GM23338 (cell line): ENCODE measurements at regions not wholly inside any gene's neighbourhood (a gene's known extent, or its start where the extent isn't known, plus 50 kb on each side); places are given as distances from the start of the nearest gene placed in this dataset.

Experiments
- ATAC-seq: fragments of 200-7000 bp; cut with Tn5 transposase; 3 replicates; pipeline ENCODE4 v1.9.1; 2020
- DNase-seq: peaks from one replicate; pipeline ENCODE4 v3.0.0-alpha.2; 2015; ENCODE audit warnings: low spot score
- H2AFZ ChIP-seq: fragments of 200-600 bp; sonication (generic); 2 replicates; pipeline ENCODE4 v1.8.0; 2016; ENCODE audit warnings: antibody characterized with exemption, mild to moderate bottlenecking, moderate library complexity
- H3F3A ChIP-seq: fragments of 200-600 bp; sonication (generic); replicated peaks from 2 replicates; pipeline ENCODE4 v1.8.0; 2017; ENCODE audit warnings: antibody characterized with exemption, mixed run types, low read depth
- H3K27ac ChIP-seq: fragments of 200-600 bp; sonication (generic); 2 replicates; pipeline ENCODE4 v1.6.1; 2016; ENCODE audit warnings: low read depth
- H3K27me3 ChIP-seq: fragments of 200-600 bp; sonication (generic); 2 replicates; pipeline ENCODE4 v1.8.0; 2016; ENCODE audit warnings: mild to moderate bottlenecking, mixed run types, moderate library complexity; ENCODE audit not compliant: insufficient read depth
- H3K36me3 ChIP-seq: fragments of 200-600 bp; sonication (generic); 2 replicates; pipeline ENCODE4 v1.8.0; 2016; ENCODE audit warnings: mild to moderate bottlenecking; ENCODE audit not compliant: insufficient read depth
- H3K4me1 ChIP-seq: fragments of 200-600 bp; sonication (generic); 2 replicates; pipeline ENCODE4 v1.8.0; 2016; ENCODE audit warnings: mild to moderate bottlenecking, moderate library complexity; ENCODE audit not compliant: insufficient read depth
- H3K4me2 ChIP-seq: fragments of 200-600 bp; sonication (generic); 2 replicates; pipeline ENCODE4 v1.7.1; 2017; ENCODE audit warnings: mixed run types
- H3K4me3 ChIP-seq: fragments of 200-600 bp; sonication (generic); 2 replicates; pipeline ENCODE4 v1.6.1; 2016; ENCODE audit warnings: mixed run types
- H3K79me2 ChIP-seq: fragments of 200-600 bp; sonication (generic); replicated peaks from 2 replicates; pipeline ENCODE4 v1.8.0; 2017; ENCODE audit warnings: mild to moderate bottlenecking; ENCODE audit not compliant: insufficient read depth
- H3K9me2 ChIP-seq: fragments of 200-600 bp; sonication (generic); 2 replicates; pipeline ENCODE4 v1.8.0; 2017; ENCODE audit not compliant: insufficient read depth
- H4K20me1 ChIP-seq: fragments of 200-600 bp; sonication (generic); replicated peaks from 2 replicates; pipeline ENCODE4 v1.8.0; 2017; ENCODE audit warnings: mild to moderate bottlenecking; ENCODE audit not compliant: insufficient read depth
- H3K27ac Mint-ChIP-seq: 2 replicates; pipeline ENCODE4 v1.8.0; 2020; ENCODE audit warnings: inconsistent platforms, mild to moderate bottlenecking, moderate library complexity, mixed read lengths
- H3K27me3 Mint-ChIP-seq: 3 replicates; pipeline ENCODE4 v1.8.0; 2022; ENCODE audit warnings: low read depth, mild to moderate bottlenecking, moderate library complexity, mixed read lengths, inconsistent platforms; ENCODE audit not compliant: insufficient read depth, poor library complexity
- H3K36me3 Mint-ChIP-seq: 3 replicates; pipeline ENCODE4 v1.8.0; 2021; ENCODE audit warnings: low read depth, mild to moderate bottlenecking, inconsistent platforms, moderate library complexity, mixed read lengths
- H3K4me1 Mint-ChIP-seq: 3 replicates; pipeline ENCODE4 v1.8.0; 2020; ENCODE audit warnings: mild to moderate bottlenecking, inconsistent platforms, mixed read lengths
- H3K4me3 Mint-ChIP-seq: 3 replicates; pipeline ENCODE4 v1.8.0; 2021; ENCODE audit warnings: moderate library complexity, mild to moderate bottlenecking, inconsistent platforms, mixed read lengths
- H3K9me3 Mint-ChIP-seq: 3 replicates; pipeline ENCODE4 v1.8.0; 2020; ENCODE audit warnings: moderate library complexity, mild to moderate bottlenecking, inconsistent platforms, mixed read lengths
- CREB1 ChIP-seq: fragments of 250-450 bp; sonication (Bioruptor Pico); IDR thresholded peaks from 2 replicates; pipeline ENCODE4 v1.5.0; 2020; ENCODE audit warnings: low read depth, mild to moderate bottlenecking, moderate library complexity
- ETS1 ChIP-seq: IDR thresholded peaks from 2 replicates; pipeline ENCODE4 v1.6.1; 2016; ENCODE audit warnings: antibody characterized with exemption
- EZH2phosphoT487 ChIP-seq: fragments of 200-600 bp; sonication (generic); IDR thresholded peaks from one replicate; pipeline ENCODE4 v1.8.1; 2018; ENCODE audit warnings: antibody characterized with exemption; ENCODE audit not compliant: unreplicated experiment
- NANOG ChIP-seq: IDR thresholded peaks from 2 replicates; pipeline ENCODE4 v1.6.1; 2016; ENCODE audit warnings: antibody characterized with exemption, borderline replicate concordance
- POLR2AphosphoS5 ChIP-seq: IDR thresholded peaks from 2 replicates; pipeline ENCODE4 v1.6.1; 2016; ENCODE audit warnings: antibody characterized with exemption, low read depth
- REST ChIP-seq: IDR thresholded peaks from one replicate; pipeline ENCODE4 v1.6.1; 2018; ENCODE audit warnings: antibody characterized with exemption; ENCODE audit not compliant: unreplicated experiment
- STAT1 ChIP-seq: IDR thresholded peaks from one replicate; pipeline ENCODE4 v1.6.1; 2016; ENCODE audit warnings: antibody characterized with exemption; ENCODE audit not compliant: unreplicated experiment
- ZNF114 ChIP-seq: fragments of 250-450 bp; sonication (Bioruptor Pico); IDR thresholded peaks from 2 replicates; pipeline ENCODE4 v1.5.0; 2020; ENCODE audit warnings: mild to moderate bottlenecking, moderate library complexity
- ZNF331 ChIP-seq: fragments of 250-450 bp; sonication (Bioruptor Pico); IDR thresholded peaks from 2 replicates; pipeline ENCODE4 v1.5.0; 2020; ENCODE audit warnings: low read depth, mild to moderate bottlenecking, moderate library complexity
- ZNF462 ChIP-seq: fragments of 250-450 bp; sonication (Bioruptor Pico); IDR thresholded peaks from 2 replicates; pipeline ENCODE4 v1.5.0; 2020; ENCODE audit warnings: mild to moderate bottlenecking, moderate library complexity
- TF ChIP-seq, protein P1 (sequence below), 2 experiments: fragments of 200-600 bp in 1 of 2; sonication (generic) in 1 of 2; conservative IDR thresholded peaks; 2 replicates each; pipeline versions ENCODE4 v1.5.1 to v1.6.1; 2016 to 2017; ENCODE audit warnings: antibody characterized with exemption in 2 of 2, low read depth in 2 of 2, mild to moderate bottlenecking in 2 of 2, moderate library complexity in 1 of 2

DNA sequence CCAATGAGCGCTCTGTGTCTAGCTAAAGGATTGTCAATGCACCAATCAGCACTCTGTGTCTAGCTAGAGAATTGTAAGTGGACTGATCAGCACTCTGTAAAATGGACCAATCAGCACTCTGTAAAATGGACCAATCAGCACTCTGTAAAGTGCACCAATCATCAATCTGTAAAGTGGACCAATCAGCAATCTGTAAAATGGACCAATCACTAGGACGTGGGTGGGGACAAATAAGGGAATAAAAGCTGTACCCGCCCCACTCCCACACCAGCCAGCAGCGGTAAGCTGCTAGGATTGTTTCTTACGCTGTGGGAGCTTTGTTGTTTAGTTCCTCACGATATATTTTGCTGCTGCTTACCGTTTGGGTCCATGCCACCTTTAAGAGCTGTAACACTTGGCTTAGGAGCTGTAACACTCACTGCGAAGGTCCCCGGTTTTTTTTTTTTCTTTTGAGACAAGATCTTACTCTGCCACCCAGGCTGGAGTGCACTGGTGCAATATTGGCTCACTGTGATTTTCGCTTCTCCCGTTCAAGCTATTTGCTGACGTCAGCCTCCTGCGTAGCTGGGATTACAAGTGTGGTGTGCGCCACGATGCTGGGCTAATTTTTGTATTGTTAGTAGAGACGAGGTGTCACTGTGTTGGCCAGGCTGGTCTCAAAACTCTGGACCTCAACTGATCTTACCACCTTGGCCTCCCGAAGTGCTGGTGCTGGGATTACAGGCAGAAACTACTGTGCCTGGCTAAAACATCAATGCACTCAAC lies 184.8 kb downstream of the PTPN20 start (continued):
- TF ChIP-seq STAT1: no peak
- TF ChIP-seq CREB1 (CRISPR knock-in tag): no peak
- TF ChIP-seq, protein P1, sequence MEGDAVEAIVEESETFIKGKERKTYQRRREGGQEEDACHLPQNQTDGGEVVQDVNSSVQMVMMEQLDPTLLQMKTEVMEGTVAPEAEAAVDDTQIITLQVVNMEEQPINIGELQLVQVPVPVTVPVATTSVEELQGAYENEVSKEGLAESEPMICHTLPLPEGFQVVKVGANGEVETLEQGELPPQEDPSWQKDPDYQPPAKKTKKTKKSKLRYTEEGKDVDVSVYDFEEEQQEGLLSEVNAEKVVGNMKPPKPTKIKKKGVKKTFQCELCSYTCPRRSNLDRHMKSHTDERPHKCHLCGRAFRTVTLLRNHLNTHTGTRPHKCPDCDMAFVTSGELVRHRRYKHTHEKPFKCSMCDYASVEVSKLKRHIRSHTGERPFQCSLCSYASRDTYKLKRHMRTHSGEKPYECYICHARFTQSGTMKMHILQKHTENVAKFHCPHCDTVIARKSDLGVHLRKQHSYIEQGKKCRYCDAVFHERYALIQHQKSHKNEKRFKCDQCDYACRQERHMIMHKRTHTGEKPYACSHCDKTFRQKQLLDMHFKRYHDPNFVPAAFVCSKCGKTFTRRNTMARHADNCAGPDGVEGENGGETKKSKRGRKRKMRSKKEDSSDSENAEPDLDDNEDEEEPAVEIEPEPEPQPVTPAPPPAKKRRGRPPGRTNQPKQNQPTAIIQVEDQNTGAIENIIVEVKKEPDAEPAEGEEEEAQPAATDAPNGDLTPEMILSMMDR (conservative IDR thresholded peaks at IDR 0.05; ENCODE audit: low read depth in 2 of 2): no peak
- no peak for TF ChIP-seq POLR2AphosphoS5
- TF ChIP-seq ETS1: no peak
- TF ChIP-seq ZNF331 (CRISPR knock-in tag): no peak
- TF ChIP-seq ZNF114: no peak
- TF ChIP-seq NANOG: no peak
- TF ChIP-seq EZH2phosphoT487: no peak

DNA sequence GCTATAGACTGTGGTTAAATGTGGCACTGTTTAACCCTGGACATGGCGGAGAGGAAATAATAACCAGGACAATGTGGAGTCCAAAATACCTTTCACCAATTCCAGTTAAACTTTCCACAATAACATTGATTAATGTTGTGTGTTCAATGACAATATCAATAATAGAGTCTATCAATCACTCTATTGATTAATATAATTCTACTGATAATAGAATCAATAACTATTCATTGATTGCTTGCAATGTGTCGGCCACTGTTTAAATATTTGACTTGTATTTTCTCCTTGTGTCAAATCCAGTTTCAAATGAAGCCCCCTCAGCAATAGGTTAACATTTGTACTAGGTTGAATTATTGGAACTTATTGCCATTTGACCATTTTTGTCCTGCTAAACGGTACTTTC lies 187.0 kb downstream of the PTPN20 start:
- H3K4me1 Mint-ChIP-seq: no peaks in the 10 kb centered on the region
- H3K4me3 ChIP-seq: no peak overlapping the region
- H3K36me3 Mint-ChIP-seq: no peaks in the 10 kb centered on the region; the same call in 2 of the 3 replicates
- H3K9me2 ChIP-seq: 0 out of 2 replicates have a peak, but pooled peaks cover 6% of the 10 kb centered on the region
- no peaks in the 10 kb centered on the region for H3K27me3 ChIP-seq
- H3K9me3 Mint-ChIP-seq: peaks cover 23% of the 10 kb centered on the region
- no peak overlapping the region for H3K27ac ChIP-seq
- ATAC-seq (no peak), DNase-seq (no peak)
- no peak overlapping the region for H3K4me2 ChIP-seq
- H3K79me2 ChIP-seq: no peaks in the 10 kb centered on the region
- no peaks in the 10 kb centered on the region for H3K36me3 ChIP-seq
- H3K27me3 Mint-ChIP-seq: peaks cover 6% of the 10 kb centered on the region
- H3F3A ChIP-seq: no peaks in the 10 kb centered on the region
- no peak overlapping the region for H3K27ac Mint-ChIP-seq
- no peaks in the 10 kb centered on the region for H4K20me1 ChIP-seq
- H3K4me3 Mint-ChIP-seq: no peak overlapping the region
- no peak overlapping the region for H2AFZ ChIP-seq
- no peaks in the 10 kb centered on the region for H3K4me1 ChIP-seq
- TF ChIP-seq ZNF462 (CRISPR knock-in tag): no peak
- no peak for TF ChIP-seq ZNF114
- TF ChIP-seq REST: no peak
- no peak for TF ChIP-seq POLR2AphosphoS5
- TF ChIP-seq NANOG: no peak
